GM12874 (cell line): ENCODE measurements at regions not wholly inside any gene's neighbourhood (a gene's known extent, or its start where the extent isn't known, plus 50 kb on each side); places are given as distances from the start of the nearest gene placed in this dataset.

Experiments
- TF ChIP-seq, protein P1 (sequence below): IDR thresholded peaks from 2 replicates; pipeline ENCODE4 v1.5.1; 2011; ENCODE audit warnings: low read depth, mild to moderate bottlenecking, control low read depth, low read length, moderate library complexity; ENCODE audit not compliant: insufficient read depth

DNA sequence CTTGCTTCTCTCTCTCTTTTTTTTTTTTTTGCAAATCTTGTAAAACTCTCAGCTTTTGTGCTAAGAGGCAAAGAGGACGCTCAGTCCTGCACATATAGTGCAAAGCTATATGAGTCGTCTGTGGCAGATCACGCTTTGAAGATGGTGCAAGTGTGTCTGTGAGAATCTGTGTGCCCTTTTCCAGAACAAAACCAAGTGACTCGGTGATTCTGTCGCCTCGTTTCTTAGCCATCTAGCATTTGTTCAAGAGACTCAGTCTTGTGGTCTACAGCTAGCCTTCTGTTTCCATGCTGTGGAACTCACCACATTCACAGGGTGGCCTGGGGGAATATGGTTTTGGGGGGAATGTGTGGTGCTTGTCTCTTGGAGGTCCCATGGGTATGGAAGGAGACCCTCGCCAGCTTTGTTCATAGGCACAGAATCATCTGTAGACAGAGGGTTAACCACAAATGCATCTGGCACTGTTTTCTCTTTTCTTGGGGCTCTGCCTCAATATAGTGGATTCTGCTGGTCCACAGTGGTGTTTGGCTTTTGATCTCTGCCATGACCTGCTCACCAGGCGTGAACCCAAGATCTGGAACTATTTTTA, 82.1 kb downstream of the C9orf152 start:
- TF ChIP-seq, protein P1, sequence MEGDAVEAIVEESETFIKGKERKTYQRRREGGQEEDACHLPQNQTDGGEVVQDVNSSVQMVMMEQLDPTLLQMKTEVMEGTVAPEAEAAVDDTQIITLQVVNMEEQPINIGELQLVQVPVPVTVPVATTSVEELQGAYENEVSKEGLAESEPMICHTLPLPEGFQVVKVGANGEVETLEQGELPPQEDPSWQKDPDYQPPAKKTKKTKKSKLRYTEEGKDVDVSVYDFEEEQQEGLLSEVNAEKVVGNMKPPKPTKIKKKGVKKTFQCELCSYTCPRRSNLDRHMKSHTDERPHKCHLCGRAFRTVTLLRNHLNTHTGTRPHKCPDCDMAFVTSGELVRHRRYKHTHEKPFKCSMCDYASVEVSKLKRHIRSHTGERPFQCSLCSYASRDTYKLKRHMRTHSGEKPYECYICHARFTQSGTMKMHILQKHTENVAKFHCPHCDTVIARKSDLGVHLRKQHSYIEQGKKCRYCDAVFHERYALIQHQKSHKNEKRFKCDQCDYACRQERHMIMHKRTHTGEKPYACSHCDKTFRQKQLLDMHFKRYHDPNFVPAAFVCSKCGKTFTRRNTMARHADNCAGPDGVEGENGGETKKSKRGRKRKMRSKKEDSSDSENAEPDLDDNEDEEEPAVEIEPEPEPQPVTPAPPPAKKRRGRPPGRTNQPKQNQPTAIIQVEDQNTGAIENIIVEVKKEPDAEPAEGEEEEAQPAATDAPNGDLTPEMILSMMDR, result no peak

DNA sequence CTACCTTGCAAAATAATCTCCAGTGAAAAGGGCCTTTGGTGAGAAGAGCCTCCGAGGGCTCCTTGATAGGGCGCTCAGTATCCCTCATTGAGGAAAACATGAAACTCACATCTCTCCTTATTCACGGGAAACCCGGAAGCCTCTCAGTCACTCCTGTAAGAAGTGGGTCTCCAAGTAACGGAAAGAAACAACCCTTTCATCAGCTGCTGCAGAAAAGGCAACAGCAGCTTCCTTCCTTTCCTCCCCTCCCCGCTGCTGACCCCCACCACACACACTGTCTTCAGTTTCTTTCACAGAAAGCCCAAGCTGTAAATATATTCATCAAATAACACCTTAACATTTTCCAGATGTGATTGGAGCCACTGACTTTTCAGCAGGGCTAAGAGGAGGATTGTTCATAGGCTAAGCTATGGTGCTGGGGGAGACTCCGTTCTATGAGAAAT, 81.4 kb downstream of the C9orf152 start:
- TF ChIP-seq, protein P1, result no peak

DNA sequence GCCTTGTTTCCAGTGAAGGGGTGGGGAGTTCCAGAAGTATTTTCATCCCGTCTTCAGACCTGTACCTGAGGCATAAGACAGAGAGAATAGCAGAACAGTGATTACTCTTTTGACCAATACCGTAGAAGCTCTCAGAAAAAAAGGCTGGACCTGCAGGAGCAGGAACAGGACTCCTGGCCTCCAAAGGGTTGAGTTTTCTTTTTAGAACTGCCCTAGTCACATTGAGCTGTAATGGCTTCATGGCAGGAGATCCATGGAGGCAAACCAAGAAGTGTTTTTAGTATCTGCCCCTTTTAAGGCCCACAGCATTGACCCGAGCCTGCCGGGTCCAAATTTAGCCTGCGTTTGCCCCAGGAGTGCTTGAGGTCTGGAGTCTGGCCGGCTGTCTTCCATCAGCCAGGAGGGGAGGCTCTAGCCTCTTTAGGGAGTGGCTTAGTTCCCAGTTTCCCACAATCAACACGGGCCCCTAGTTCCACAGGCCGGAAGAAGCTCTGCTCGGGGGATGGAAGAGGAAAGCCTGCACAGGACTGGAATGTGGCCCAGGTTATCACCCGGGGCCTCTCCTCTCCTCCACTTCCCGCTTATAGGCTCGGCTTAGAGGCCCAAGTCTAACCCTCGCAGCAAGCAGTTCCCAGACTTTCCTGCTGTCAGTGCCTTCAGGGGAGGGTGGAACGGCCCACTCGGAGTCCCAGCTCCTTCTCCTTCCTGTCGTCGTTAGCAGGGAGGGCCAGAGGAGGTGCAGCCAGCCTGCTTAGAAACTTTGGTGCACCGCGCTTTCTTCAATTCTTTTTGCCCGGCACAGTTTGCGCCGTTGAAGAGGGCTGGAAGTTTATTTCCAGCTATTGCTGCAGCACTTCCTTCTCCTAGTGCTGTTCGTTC, 80.7 kb downstream of the C9orf152 start:
- TF ChIP-seq, protein P1, result no peak

DNA sequence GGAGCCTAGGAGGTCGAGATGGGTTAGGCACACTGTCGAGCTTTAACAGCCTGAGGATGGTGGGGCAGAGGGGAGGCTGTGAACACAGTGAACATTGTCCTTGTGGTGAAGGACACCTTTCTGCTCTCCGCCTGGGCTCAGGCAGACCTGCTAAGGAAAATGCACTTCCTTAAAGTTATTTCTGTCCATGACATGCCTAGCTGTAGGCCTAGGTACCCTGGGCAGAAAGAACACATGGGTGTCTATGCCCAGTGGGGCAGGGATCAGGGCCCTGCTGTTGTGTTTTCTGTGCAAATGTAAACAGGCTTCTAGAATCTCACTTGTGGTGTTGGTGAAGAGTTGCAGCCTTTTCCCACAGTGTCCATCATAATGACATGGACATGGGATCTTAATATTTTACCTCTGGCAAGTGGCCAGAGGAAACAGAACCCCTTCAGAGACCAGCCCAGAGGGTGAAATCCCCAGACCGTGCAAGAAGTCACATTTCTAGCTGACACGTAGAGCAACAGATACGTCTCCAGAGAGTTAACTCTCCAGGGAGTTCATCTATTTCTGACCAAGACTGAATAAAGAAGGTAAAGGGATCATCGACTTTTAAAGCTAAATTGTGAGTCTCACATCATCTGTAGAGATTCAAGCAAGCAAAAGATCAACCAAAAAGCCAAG, 79.2 kb downstream of the C9orf152 start:
- TF ChIP-seq, protein P1, result no peak

DNA sequence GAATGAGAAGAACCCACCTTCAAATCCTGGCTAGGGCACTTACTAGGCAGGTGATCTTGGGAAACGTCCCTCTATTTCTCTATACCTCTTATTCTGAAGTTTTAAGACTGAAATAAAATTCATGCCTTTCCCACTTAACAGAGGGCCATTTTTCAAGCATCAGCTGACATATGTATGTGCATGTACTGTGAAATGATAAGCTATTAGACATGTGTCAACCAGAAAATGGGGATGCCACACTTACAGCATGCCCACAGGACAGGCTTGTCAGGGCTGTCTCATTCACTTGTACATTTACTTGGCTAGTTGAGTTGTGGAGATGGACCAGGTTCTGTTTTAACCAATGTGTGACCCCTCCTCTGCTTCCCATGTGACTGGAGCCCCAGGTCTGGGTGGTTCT, 78.5 kb downstream of the C9orf152 start:
- TF ChIP-seq, protein P1, result no peak

DNA sequence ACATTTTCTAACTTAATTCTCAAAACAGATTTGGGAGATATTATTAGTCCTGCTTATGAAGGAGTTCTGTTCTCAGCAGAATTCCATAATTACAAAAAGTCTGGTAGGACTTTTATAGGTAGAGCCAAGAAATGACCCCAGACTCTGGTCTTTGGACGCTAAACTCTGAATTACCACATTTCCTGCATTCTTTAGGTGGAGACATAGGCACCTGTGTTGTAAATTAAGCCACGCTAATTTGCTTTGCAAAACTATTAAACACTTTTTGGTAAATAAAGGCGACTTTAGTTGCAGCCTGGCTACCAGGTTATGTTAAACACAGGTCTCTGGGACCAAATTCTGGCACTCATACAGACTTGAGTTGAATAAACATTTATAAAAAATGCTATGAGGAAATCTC, 77.7 kb downstream of the C9orf152 start:
- TF ChIP-seq, protein P1, result no peak

DNA sequence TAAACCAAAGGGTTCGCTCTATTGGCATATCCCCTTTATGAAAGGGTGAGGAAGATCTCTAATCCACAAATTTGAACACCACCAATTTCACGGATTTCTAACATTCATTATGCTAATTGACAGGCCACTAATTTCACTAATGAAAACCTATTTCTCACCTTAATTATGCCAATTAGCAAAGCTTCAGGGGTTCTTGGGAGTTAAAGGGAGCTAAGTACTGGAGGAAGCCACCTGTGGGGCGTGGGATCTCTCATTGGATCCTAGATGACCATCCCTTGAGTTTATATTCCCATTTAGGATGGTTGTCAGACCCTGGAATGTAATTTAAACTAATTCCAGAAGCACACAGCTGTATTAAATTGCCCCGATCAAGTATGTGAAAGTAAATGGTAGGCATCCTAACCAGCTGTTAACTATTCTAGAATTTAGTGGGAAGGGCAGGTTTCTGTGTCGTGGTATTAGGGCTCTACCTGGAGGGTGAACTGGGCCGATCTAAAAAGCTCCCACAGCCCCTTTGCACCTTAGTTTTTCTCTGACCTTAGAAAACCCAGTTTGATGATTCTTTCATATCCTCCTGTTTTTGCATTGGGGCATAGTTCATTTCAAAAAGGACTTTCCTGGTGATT, 77.1 kb downstream of the C9orf152 start:
- TF ChIP-seq, protein P1, result no peak
